ENCODE measurements at regions not wholly inside any gene's neighbourhood (a gene's known extent, or its start where the extent isn't known, plus 50 kb on each side); places are given as distances from the start of the nearest gene placed in this dataset.
"Not testable (repeated sequence)": the region's sequence is repeated elsewhere in the genome, so short reads cannot be mapped to it uniquely, and the experiment has no call there.

GRCh38 chr10:43939389-43939938 lies 290.8 kb upstream of the ZNF32 start:
- DNase-seq (ENCODE audit: low read depth in 2 of 2) = no peak

DNA sequence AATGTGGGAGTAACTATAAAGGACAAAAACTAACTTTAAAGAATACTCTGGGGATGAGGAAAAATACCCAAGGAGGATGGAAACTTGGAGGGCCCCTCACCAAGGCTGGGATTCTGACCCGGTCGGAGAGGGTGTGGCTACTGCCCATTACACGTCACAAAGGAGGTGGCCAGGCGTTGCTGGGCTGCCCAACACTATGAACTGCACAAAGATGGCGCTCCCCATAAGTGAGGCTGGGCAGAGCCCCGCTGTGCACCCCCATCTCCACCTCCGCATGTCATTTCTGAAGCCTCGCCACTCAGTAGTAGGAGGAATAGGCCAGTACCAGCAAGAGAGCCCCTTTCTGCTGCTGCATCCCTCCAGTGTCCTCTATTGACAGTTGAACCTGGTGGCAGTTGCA lies 290.1 kb upstream of the ZNF32 start:
- no peak for DNase-seq (ENCODE audit: low read depth in 2 of 2)

GRCh38 chr10:43931308-43931930 lies 282.7 kb upstream of the ZNF32 start:
- no peak for DNase-seq (ENCODE audit: low read depth in 2 of 2)

DNA sequence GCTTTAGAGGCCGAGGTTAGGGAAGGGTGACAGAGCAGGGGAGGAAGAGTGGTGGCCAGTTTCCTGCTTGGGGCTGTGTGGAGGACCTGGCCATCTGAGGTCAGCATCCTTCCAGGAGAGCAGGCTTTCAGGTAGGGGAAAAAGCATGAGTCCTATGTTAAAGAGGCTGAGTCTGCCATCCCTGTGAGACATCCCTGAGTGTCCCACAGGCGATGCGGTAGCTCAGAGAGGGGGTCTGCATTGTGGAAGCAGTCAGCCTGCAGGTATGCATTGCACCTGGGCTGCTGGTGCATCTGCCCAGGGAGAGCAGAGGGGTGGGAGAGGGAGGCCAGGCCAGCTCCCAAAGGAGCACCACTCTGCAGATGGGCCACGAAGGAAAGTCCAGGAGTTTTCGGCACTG lies 282.1 kb upstream of the ZNF32 start:
- DNase-seq (ENCODE audit: low read depth in 2 of 2) = no peak

DNA sequence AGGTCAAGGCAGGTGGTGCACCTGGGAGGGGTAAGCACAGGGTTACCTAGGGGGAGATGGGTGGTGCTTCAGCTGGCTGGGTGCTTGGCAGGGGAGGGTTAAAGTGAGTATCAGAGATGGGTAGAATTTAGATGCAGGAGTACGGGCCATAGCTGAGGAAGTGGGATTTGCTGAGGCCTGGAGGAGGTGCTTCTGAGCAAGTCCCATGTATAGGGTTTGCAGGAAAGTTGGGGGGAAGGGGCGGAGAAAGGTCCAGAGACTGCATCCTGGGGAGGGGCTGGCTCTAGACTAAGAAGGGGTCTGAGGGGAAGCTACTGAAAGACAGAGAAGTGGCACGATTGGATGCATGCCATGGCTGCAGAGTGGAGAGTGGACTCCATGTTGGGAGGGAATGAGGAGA lies 281.6 kb upstream of the ZNF32 start:
- no peak for DNase-seq (ENCODE audit: low read depth in 2 of 2)

GRCh38 chr10:43929122-43929521 lies 280.4 kb upstream of the ZNF32 start:
- no peak for DNase-seq (ENCODE audit: low read depth in 2 of 2)

GRCh38 chr10:43928425-43928968 lies 279.8 kb upstream of the ZNF32 start:
- DNase-seq (ENCODE audit: low read depth in 2 of 2) = no peak

GRCh38 chr10:43926875-43927406 lies 278.3 kb upstream of the ZNF32 start:
- no peak for DNase-seq (ENCODE audit: low read depth in 2 of 2)

DNA sequence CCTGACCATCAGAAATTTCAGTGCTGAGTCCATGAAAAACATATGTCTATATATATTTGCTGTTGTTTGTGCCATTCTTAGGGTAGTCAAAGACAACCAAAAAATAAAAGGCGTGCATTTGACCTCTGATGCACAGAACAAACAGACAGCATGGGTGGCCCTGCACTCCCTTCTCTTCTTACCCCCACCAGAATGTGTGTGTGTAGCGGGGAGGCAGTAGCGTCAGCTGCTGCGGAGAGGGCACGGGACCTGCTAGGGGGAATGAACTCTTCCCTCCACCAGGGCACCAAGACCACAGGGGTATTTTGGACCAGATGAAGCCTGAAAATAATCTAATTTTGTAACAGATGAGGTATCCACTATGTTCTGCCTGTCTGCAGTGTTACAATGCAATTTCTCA lies 277.7 kb upstream of the ZNF32 start:
- no peak for DNase-seq (ENCODE audit: low read depth in 2 of 2)

DNA sequence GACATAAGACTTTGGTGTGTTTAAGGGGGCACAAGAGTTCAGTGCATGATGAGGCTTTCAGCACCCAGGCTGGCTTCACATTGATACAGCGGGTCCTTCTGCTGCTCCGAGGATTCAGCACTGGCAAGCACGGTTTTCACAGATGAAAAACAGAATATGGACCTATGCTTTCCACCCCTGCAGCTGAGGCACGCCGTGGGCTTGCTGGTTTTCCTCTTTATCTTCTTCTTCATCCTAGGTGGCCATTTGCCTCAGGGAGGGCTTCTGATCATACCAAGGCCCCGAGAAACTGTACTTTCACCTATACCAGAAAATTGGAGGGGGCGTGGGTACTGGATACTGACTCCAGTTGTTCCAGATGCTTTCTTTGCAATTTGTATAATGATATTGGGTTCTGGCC lies 277.1 kb upstream of the ZNF32 start:
- DNase-seq (ENCODE audit: low read depth in 2 of 2) = no peak

GRCh38 chr10:43923328-43923727 lies 274.6 kb upstream of the ZNF32 start:
- DNase-seq (ENCODE audit: low read depth in 2 of 2) = no peak

DNA sequence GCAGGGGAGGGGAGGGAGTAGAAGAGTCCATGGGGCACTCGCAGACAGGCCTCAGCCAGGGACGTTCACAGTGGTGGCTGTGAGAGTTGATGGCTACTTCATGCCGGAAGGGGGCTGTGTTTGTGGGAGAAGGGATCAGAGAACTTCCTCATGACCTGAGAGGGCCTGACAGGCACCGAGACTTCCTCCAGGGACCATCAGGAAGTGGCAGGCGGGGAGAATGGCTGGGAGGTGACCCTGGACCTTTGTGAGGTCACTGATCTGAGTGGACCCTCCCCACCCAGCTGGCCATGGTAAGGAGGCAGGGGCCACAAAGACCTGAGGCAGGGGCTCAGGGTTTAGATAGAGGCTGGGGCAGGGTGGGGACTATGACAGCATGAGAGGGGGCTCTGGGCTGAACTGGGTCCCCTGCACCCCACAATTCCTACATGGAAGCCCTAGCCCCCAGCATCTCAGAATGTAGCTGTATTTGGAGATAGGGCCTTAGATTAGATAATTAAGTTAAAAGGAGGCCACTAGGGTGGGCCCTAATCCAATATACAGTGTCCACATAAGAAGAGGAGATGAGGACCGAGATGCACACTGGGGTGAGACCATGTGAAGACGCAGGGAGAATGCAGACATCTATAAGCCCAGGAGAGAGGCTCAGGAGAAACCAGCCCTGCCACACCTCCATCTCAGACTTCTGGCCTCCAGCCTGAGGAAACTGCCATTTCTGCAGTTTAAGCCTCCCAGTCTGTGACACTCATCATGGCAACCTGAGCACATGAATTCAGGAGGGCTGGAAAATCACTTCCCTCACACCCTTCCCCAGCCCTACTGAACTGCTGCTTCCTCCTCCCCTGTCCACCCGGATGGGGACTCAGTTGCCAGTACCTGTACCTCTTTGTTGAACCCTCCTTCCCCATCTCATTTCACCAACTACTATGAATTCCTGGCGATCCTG lies 273.9 kb upstream of the ZNF32 start:
- DNase-seq (ENCODE audit: low read depth in 2 of 2) = no peak

GRCh38 chr10:43921881-43922280 lies 273.2 kb upstream of the ZNF32 start:
- no peak for DNase-seq (ENCODE audit: low read depth in 2 of 2)

GRCh38 chr10:43921478-43921877 lies 272.8 kb upstream of the ZNF32 start:
- DNase-seq (ENCODE audit: low read depth in 2 of 2) = no peak

GRCh38 chr10:43920236-43920758 lies 271.6 kb upstream of the ZNF32 start:
- not testable (repeated sequence) for DNase-seq (ENCODE audit: low read depth in 2 of 2)

- no peak for DNase-seq (ENCODE audit: low read depth in 2 of 2)
Measured at GRCh38 chr10:43913676-43914235, 265.1 kb upstream of the ZNF32 start.

DNA sequence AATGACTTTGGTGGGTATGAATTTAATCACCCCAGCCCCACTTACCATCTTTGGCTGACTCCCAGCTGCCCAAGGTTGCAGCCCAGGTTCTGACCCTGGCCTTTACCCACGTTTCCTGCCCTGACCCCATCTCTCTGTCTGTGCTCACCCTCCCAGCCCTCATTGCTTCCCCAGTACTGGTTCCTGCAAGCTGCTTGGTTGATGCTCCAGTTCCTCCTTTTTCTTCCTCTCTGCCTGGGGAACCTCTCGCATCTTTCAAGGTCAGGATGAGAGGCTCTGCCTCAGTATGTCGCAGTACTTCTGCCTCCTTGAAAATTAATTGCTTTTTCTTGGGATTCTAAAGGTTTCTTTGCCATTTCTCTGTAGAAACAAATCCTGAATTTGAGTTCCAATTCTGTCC lies 263.8 kb upstream of the ZNF32 start:
- DNase-seq (ENCODE audit: low read depth in 2 of 2) = no peak

- DNase-seq (ENCODE audit: low read depth in 2 of 2) = no peak
Measured at GRCh38 chr10:43906490-43906889, 257.8 kb upstream of the ZNF32 start.

DNA sequence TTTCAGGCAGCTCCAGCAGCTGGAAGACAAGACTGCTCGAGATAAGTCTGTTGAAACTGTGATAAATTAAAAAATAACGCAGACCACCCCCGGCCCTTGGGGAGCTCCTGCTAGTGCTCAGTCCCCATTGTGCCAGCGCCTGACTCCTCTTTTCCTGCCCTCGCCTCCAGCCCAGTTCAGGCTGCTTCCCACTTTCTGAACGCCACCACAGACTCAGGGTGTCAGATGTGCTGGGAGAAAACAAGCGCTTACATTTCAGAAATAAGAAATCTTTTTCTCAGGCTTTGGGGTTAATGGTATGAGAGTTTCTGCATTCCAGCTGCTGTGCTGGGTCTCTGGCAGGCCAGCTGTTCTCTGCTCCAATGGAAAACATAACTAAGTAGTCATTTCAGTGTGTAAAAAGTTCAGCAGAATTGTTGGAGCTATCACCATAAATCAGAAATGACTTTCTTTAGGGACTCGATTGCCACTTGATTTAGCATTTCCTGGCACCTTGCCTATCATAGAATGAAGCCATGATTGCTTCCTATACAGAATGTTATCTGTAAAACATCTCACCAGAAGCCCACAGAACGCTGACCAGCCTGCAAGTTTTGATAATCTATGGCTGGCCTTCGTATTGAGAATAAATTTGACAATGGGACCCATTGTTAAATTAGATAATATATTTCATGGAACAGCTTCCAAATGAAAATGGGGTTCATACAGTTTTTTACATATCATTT lies 257.0 kb upstream of the ZNF32 start:
- no peak for DNase-seq (ENCODE audit: low read depth in 2 of 2)

DNA sequence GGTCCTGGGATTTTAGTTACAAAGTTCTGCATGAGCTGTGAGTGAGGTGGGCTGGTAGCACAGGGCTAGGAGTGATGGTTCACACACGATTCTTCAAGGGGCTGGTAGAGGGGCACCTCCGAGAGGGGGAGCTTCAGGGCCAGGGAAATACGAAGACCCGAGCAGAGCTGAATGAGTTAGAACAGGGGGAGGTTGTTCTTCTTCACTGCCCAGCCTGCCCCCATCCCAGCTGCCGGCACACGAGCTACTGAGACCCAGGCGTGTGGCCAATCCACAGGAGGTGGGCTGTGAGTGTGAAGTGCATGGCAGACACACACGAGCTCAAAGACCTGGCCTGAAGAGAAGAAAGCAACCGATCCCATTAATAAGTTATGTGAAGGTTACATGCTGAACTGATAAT lies 256.2 kb upstream of the ZNF32 start:
- no peak for DNase-seq (ENCODE audit: low read depth in 2 of 2)

DNA sequence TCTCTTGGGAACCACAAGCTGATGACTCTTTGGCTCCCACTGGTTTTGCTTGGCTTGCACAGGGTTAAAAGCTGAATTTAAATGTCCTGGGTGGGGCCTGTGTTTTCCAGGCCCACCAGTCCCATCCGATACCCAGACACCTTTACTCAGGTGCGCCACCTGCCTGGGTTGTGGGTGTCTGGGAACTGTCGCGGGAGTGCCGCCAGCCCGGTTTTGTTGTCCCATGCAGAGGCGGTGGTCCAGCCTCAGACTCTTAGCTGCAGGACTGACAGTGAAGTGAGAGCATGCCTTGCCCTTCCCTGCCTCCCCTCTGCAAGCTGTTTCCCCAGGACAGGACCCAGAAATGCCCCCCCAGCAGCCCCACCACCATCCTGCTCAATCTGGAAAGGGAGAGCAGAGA lies 255.6 kb upstream of the ZNF32 start:
- no peak for DNase-seq (ENCODE audit: low read depth in 2 of 2)
